Stimulated activated CD4-positive, alpha-beta T cell treated with anti-CD3 and anti-CD28 coated beads, Interleukin-15, amount 100 ng/mL, for 24 hours (primary cell): ENCODE measurements at regions not wholly inside any gene's neighbourhood (a gene's known extent, or its start where the extent isn't known, plus 50 kb on each side); places are given as distances from the start of the nearest gene placed in this dataset.

Experiments used
- DNase-seq: peaks from one replicate; pipeline ENCODE4 v3.0.0-alpha.2; 2020

DNA sequence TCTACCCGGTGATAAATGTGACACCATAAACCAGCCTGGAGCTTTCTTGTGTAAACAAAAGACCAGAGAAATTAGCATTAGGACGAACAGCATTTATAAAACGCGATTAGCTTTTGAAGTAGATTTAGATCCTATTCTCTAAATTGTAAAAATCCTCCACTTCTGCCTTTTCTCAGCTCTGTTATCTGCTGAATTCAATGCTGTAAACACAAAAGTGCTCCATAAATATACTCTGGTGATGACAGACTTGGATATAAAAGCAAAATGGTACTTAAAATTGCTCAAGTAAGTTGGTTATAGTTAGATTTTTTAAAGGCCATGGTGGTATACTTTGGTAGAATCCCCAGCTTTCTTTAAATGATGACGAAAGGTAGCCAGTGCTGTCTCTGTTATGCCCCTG lies 114.6 kb upstream of the RMST start:
- DNase-seq, result no peak

DNA sequence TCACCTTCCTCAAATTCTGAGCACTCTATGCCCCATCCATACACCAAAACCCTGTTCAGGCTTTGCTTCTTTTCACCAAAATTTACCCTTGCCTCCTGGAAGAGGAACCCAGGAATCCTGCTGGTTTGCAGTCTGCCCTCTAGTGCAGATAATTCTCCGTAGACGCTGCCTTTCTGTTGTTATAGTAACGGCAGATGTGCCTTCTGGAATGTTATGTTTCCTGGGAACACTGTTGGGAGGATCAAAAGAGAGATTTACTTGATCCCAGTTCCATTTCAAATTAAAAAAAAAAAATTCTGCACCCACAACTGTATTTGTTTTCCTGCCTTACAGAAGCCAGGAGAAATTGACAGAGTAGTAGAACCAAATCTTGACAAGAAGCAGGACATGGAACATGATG lies 104.2 kb upstream of the RMST start:
- DNase-seq, result no peak

DNA sequence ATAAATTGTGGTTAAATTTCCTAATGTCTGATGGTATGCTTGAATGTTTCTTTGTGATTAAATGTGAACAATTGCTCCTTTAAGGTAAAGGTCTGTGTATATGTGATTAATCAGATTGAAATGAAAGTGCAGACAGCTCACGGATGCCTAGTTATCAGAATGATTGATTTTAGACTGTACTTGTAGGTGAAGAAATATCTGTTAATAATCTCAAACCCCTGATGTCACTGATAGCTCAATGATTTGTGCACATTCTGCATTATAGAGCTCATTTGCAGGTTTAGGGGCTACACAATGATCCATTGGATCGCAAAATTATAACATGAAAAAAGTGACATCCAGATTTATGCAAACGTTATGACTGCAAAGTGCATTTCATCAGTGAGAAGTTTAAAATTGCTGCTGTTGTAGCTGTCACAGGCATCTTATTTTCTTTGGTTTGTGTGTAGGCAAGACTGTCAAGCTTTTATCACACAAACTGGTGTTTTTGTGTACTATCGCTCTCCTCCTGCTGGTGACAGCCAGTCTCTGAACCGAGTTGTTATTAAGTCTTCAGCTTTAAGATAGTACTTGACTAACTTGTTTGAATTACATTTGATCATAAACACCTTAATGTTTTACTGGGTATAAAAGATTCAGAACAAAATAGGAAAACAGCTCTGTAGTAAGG lies 103.4 kb upstream of the RMST start:
- no peak for DNase-seq

DNA sequence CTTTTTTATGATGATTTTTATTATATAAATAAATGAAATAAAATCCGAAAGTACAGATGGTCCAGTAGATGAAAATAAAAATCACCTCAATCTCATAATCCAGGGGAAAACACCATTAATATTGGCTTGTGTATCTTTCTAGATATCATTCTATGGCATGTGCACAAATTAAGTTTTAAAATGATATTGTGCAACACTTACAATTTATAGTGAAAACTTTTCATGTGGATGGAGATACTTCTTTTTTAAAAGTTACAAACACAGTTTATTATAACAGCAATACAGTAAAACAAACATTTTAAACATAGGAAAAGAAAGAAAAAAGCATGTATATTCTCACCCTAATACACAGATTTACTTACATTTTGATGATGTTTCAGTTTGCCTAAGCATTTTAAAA lies 98.9 kb upstream of the RMST start:
- DNase-seq, result no peak

DNA sequence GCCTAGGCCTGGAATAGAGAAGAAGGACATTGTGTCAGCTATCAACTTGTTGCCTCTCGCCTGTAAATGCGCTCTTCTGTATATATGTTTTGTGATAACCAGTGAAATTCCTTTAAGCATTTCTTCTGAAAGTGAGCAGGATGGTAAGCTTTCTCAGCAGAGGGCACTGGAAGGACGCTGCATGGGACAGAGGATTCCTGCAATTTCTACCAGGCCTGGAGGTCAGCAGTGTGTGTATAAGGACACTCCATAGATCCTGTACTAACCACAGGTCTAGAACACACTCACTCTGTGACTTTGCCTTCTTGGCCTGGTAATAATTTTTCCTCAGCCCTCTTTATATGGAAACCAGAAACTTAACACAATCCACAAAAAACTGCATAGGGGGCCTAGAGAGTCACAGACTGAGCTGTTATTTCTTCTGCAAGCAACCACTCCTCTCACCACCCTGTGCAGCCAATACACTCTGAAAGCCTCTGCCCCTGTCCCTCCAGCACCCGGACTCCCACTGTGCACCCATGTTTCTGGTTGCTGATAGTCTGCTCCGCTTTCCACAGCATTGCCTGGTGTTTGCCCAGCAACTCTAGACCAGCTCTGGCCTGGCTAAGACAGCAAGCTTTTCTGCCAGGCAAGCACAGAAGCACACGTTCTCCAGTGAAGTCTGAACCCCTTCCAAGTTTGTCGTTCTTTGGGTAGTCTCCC lies 94.0 kb upstream of the RMST start:
- no peak for DNase-seq

DNA sequence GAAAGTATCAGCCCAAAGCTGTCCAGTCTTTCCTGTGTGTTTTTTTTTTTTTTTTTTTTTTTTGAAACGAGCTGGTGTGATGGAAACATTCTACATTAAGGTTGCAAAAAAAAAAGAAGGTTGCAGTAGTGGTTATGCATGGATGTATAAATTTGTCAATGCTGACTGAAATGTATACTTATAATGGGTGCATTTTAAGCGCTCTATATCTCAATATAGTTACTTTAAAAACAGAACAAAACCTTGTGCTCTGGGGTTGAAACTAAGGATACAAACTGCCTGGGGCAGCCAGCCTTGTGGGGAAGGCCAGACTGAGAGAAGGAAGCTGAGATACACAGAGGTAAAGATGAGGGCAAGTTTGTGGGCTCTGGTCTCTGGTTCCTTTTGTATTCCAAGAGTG lies 87.3 kb upstream of the RMST start:
- DNase-seq, result no peak

DNA sequence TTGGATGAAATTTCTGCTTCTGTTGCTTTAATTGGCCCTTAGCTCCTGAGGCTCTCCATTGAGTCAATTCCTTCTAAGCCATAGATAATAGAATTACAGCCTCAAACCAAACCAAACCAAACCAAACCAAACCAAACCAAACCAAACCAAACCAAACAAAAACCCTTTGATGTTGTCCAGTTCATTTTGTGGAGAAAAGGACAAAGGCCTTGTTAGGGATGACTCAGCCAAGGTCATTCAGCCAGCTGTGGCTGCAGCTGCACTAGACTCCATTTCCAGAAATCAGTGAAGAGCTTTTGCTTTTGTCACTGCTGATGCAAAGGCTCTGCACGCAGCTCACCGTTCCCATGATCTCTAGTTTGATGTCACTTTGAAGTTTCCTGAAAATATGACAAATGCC lies 82.2 kb upstream of the RMST start:
- no peak for DNase-seq

DNA sequence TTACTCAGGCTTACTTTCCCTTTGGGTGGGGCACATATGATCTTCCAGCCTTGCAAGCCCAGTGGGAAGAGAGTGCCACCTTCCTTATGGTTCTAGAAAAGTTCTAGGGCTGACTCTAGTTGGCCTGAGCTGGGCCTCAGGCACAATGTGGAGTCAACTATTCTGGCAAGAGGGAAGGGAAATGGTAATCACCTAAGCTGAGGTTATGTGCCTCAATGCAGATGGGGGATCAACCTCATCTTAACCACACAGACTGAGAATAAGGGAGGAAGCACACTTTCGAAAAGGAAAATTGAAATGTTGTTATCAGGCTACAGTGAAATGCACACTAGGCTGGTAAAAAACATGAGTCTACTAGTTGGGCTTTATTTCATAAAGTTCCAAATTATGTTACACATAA lies 77.5 kb upstream of the RMST start:
- DNase-seq, result no peak

DNA sequence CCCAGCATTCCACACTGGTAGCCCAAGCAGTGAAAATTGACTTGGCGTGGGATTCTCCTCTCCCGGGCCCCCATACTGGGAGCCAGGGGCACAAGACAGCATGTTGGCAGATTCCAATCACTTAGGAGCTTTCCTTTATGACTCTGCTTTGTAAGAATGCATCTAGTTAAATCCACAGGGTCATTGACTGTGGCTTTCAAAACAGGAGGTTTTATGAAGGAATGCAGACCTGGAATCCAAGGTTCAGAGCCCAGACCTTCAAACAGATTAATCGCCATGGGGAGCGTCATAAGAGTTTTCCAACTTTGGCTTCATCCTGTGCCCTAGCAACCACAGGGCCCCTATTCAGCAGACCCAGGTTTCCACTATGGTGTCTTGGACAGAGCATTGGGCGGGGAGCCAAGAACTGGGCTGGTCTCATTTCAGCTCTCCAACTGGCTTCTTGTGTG lies 76.4 kb upstream of the RMST start:
- DNase-seq, result no peak

DNA sequence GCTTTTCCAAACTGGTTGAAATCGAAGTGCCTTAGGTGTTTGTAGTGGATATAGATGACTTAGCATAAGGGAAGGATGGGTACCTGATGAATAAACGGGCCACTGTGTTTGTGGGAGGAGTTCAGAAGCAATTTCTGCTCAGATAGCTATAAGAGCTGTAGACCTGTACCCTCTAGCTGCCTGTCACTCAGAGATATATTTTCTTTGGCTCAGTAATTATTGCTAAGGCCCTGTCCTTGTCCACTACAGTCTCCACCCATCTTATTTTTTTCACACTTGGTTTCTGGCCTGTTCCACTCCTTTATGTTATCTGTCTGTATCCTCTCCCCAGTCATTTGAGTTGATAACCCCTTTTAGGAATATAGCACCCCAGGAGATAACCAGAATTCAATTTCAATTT lies 74.8 kb upstream of the RMST start:
- DNase-seq, result no peak

DNA sequence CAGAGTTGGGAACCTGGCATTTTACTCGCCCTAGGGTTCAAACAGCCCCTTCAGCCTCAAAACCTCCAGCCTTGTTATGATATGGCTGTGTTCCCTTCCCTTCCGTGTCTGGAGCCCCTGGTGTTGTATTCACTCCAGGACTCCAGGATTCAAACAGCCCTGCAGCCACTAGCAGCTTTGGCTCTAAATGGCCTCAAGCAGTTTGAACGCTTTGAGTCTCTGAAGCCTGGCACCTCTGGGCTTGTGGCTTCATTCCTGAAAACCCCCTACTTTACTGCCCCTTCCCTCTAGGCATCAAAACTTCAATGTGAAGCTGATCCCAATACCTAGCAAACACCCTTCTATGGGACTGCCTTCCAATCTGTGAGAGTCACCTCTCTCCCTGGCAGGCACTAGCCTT lies 67.9 kb upstream of the RMST start:
- no peak for DNase-seq

DNA sequence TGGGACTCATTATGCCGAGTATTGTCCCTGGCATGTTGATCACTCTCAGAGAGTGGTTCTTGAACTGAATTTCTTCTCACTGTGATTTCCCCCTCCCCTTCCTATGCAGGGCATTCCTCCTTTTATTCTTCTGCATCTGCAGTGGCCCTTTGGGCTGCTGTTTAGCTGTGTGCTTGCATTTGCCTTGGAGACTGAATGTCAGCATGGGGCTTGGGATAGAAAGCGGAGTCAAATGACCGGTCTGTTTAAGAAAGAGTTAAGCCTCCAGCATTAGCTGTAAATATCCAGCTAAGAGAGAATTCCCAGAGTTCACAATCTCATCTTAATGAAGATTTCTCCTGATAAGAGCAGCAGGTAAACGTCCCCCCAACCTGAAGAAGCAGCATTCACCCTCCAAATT lies 65.6 kb upstream of the RMST start:
- DNase-seq, result no peak

DNA sequence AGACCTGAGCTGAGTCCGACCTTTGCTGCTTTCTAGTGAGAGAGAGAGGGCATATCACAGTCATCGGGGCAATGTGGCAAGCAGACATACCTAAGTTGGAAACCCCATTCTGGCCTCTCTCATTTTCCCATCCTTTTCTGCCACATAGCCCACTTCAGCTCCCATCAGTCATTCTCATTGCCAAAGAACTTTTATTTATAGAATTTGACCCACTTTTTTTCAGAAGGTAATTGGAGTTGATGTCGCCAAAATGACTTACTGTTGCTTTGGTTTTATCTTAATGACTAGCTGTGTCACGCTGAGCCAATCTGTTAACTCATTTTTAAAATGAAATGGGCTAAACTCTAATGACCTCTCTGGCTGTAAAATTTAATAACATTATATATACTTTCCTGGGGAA lies 63.9 kb upstream of the RMST start:
- DNase-seq, result no peak

DNA sequence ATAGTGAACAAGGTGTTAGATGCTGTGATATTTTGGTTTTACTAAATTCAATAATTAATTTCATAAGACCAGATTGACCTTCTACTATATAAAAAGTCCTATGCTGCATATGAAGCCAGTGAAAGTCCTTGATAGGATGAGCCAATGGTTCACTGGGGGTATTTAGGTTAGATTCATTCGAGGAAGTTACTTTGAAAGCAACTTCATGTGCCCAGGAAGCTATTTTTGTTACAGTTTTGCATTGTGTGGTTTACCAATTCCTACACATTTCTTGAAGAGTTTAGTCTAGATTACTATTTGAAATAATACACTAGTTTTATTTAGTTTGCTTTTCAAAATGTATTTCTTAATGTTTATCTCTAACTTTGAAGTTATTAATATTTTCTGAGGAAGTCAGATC lies 58.5 kb upstream of the RMST start:
- no peak for DNase-seq

DNA sequence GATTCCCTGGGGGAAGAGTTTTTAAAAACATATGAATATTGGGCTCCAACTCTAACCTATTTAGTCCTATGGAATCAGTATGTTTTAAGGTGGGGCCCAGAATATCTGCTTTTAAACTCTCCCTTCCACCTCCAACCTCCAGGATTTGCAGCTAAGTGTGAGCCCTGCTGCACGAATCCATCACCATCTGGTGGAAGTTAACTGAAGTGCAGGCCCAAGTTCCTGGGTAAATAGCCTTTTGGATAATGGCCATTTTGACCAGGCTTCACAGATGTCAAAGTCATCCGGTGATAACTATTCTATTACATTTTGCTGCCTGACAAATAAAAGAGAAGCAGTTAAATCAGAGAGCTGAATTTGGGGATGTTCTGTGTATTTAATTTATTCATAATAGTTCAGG lies 58.1 kb upstream of the RMST start:
- DNase-seq, result peak; percentile 14

DNA sequence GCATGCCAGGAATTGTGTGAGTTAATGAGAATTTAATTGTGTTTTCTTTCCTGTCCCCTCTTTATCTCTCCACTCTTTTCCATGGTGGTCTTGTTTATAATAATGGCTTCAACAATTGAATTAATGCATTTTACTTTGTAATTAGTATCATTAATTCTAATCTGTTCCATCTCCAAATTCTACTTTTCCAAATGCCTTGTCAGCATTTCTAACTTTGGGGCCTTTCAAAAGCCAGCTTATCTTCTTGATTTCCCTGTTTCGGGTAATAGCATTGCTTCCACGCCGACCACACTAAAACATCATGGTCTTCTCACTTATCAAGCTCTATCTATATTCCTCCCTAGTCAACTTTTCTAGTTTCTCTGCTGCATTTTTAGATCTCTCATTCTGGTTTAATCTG lies 54.2 kb upstream of the RMST start:
- no peak for DNase-seq

DNA sequence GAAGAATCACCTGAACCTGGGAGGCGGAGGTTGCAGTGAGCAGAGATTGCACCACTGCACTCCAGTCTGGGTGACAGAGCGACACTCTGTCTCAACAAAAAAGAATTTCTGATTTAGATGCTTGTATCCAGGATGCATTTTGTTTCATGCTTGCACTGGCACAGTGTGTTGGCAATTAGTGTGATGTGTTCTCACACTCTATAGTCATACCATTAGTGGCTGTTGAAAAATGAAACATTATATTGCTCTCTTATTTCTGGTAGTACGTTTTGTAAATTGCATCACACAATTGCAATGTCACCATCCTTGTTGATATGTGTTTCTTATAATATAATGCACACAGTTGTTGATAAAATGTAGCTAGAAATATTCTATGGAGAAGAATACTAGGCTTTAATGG lies 51.3 kb upstream of the RMST start:
- no peak for DNase-seq
